Left lung (tissue), 4 donors: ENCODE measurements at regions not wholly inside any gene's neighbourhood (a gene's known extent, or its start where the extent isn't known, plus 50 kb on each side); places are given as distances from the start of the nearest gene placed in this dataset.

Source experiments
- ATAC-seq: fragments of 200-7000 bp; cut with Tn5 transposase; one replicate; pipeline ENCODE4 v1.9.1; 2020; ENCODE audit warnings: moderate library complexity
- DNase-seq, 4 donors: peaks; one replicate each; pipeline ENCODE4 v3.0.0-alpha.2; 2013 to 2020
- H3K27ac ChIP-seq, 2 donors: fragments of 200-600 bp; sonication (generic) in 1 of 2; one replicate each; pipeline versions ENCODE4 v1.5.0 to v1.8.0; 2020 to 2021
- H3K27me3 ChIP-seq, 2 donors: fragments of 200-600 bp; sonication (generic) in 1 of 2; one replicate each; pipeline versions ENCODE4 v1.5.0 to v1.8.0; 2020 to 2021
- H3K36me3 ChIP-seq, 2 donors: fragments of 200-600 bp; sonication (generic) in 1 of 2; one replicate each; pipeline versions ENCODE4 v1.5.0 to v1.8.0; 2020 to 2021
- H3K4me1 ChIP-seq, 2 donors: fragments of 200-600 bp; one replicate each; pipeline ENCODE4 v1.8.0; 2021
- H3K4me3 ChIP-seq, 2 donors: fragments of 200-600 bp; sonication (generic) in 1 of 2; one replicate each; pipeline versions ENCODE4 v1.5.0 to v1.8.0; 2020 to 2021; ENCODE audit warnings: mild to moderate bottlenecking in 1 of 2
- H3K9me3 ChIP-seq, 2 donors: fragments of 200-600 bp; sonication (generic) in 1 of 2; one replicate each; pipeline versions ENCODE4 v1.5.0 to v1.8.0; 2020 to 2021
- CTCF ChIP-seq, 2 donors: fragments of 200-600 bp; sonication (generic) in 1 of 2; IDR thresholded peaks; one replicate each; pipeline versions ENCODE4 v1.5.0 to v1.8.0; 2021; ENCODE audit warnings: antibody characterized with exemption in 2 of 2
- intact Hi-C, 2 donors: fragments of 100-400 bp; cut with DNase I; formaldehyde crosslinking; loops; one replicate each; pipeline versions ENCODE4 v1.11.2 to v1.14.2; 2022
- donor health status: DM: no; HTN: yes; CAD: no.
- donor health status: DM: no; HTN: no; CAD: no.

- no peak overlapping the region for H3K27ac ChIP-seq
- no peak overlapping the region for H3K4me3 ChIP-seq
- H3K4me1 ChIP-seq = no peaks in the 10 kb centered on the region
- DNase-seq = no peak
- H3K9me3 ChIP-seq = no peaks in the 10 kb centered on the region
- intact Hi-C loops = no loop called here
- no peaks in the 10 kb centered on the region for H3K27me3 ChIP-seq
- no peak for TF ChIP-seq CTCF (IDR thresholded peaks at IDR 0.05)
- ATAC-seq = no peak
- H3K36me3 ChIP-seq = no peaks in the 10 kb centered on the region
These were observed 231.4 kb upstream of the ECI2 start for GRCh38 chr6:4366635-4367395.

GRCh38 chr6:4365686-4366085 is 230.3 kb upstream of the ECI2 start:
- H3K4me3 ChIP-seq = no peak overlapping the region
- TF ChIP-seq CTCF (IDR thresholded peaks at IDR 0.05) = no peak
- intact Hi-C loops = no loop called here

GRCh38 chr6:4364711-4365110 is 229.3 kb upstream of the ECI2 start:
- no peaks in the 10 kb centered on the region for H3K9me3 ChIP-seq
- H3K27ac ChIP-seq = no peak overlapping the region
- no peaks in the 10 kb centered on the region for H3K36me3 ChIP-seq
- TF ChIP-seq CTCF (IDR thresholded peaks at IDR 0.05) = no peak
- no peak for ATAC-seq
- intact Hi-C loops = no loop called here
- no peak for DNase-seq
- no peaks in the 10 kb centered on the region for H3K4me1 ChIP-seq
- H3K27me3 ChIP-seq = no peaks in the 10 kb centered on the region
- H3K4me3 ChIP-seq = no peak overlapping the region

More at GRCh38 chr6:4365686-4366085, 230.3 kb upstream of the ECI2 start:
- DNase-seq (no peak), ATAC-seq (no peak)
- H3K9me3 ChIP-seq = no peaks in the 10 kb centered on the region
- no peaks in the 10 kb centered on the region for H3K4me1 ChIP-seq
- no peaks in the 10 kb centered on the region for H3K27me3 ChIP-seq
- H3K27ac ChIP-seq = no peak overlapping the region
- H3K36me3 ChIP-seq = no peaks in the 10 kb centered on the region

GRCh38 chr6:4364172-4364571 is 228.8 kb upstream of the ECI2 start:
- Histone ChIP-seq H3K4me1 (no peaks in the 10 kb centered on the region), H3K9me3 (no peaks in the 10 kb centered on the region)

GRCh38 chr6:4363656-4364055 is 228.3 kb upstream of the ECI2 start:
- H3K36me3 ChIP-seq = no peaks in the 10 kb centered on the region
- intact Hi-C loops = no loop called here
- DNase-seq = no peak
- H3K4me1 ChIP-seq = no peaks in the 10 kb centered on the region
- no peak overlapping the region for H3K4me3 ChIP-seq
- no peaks in the 10 kb centered on the region for H3K27me3 ChIP-seq
- no peaks in the 10 kb centered on the region for H3K9me3 ChIP-seq
- no peak overlapping the region for H3K27ac ChIP-seq
- no peak for ATAC-seq
- no peak for TF ChIP-seq CTCF (IDR thresholded peaks at IDR 0.05)

More at GRCh38 chr6:4364172-4364571, 228.8 kb upstream of the ECI2 start:
- ATAC-seq = no peak
- H3K27me3 ChIP-seq = no peaks in the 10 kb centered on the region
- TF ChIP-seq CTCF (IDR thresholded peaks at IDR 0.05) = no peak
- intact Hi-C loops = no loop called here
- no peak overlapping the region for H3K27ac ChIP-seq
- DNase-seq = no peak
- H3K4me3 ChIP-seq = no peak overlapping the region
- no peaks in the 10 kb centered on the region for H3K36me3 ChIP-seq
